ENCODE measurements at regions not wholly inside any gene's neighbourhood (a gene's known extent, or its start where the extent isn't known, plus 50 kb on each side); places are given as distances from the start of the nearest gene placed in this dataset.
"Not testable (repeated sequence)": the region's sequence is repeated elsewhere in the genome, so short reads cannot be mapped to it uniquely, and the experiment has no call there.

- DNase-seq, result no peak
Observed at GRCh38 chr22:22946131-22946530, 58.5 kb downstream of the IGLL5 start.

DNA sequence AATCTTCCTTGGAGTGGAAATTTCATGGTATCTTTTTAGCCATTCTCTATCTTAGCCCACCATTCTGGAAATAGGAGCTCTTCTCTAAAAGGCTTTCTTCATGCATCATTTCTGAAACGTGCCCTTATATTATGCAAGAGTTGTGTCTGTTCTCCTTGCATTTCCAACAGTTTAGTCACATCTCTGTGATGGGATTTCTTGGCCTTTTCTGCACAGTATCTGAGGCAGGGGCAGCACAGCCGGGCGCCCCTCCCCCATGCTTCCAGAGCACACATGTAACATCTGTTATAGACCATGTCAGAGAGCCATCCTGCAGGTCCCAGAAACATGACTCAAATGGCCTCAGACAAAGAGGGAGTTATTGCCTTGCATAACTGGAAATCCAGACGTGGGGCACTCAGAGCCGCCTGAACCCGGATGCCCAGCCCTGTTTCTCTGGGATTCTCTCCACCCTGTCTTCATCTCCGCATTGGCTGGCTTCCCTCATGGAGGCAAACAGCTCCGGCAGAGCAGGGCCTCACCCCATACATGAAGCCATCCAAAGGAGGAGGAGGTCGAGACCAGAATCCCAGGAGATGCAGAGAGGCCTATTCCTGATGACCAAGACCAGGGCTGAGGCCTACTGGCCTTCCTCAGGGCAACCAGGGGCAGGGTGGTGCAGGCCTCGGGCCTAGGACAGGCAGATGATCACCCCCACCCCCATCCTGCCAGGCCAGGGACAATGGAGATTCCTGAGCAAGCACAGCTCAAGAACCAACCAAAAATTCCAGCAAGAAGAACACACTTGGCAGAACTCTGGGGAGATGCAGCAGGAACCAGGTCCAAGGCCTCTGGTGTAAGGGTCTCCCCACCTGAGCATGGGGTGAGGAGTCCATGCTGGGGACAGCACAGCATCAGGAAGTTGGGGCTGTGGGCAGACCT lies 61.3 kb downstream of the IGLL5 start:
- peak; percentile 3 for DNase-seq

DNA sequence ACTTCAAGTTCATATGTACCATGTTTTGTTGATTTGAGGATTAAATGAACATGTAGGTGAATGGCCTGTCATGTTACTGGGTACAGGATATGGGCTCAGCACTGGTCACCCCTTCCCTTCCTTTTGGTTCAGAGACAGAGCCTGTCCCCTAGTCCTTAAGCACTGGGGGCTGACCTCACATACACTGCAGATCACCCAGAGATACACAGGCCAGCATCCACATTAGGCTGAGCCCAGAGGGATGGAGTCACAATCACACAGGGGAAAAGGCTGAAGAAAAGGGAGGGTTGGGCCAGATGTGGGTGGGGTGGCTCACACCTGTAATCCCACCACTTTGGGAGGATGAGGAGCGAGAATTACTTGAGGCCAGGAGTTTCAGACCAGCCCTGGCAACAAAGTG lies 62.3 kb downstream of the IGLL5 start:
- DNase-seq, result no peak

DNA sequence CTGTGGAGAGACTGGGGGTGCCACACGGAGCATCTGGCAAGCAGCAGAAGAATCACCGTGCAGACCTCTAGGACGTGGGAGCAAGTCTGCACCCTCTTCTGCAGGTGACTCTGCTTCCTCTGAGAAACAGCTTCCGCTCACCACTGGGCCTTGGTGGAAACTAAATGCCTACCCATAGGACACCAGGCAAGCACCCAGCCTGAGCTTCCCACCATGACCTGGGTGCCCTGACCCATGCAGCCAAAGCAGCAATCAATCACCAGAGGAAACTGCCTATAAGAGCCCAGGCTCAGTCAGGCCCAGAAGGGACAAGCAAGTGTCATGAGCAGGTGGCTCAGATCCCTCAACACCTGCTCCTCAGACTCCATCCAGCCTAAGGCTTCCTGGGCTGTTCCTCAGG lies 63.4 kb downstream of the IGLL5 start:
- no peak for DNase-seq

DNA sequence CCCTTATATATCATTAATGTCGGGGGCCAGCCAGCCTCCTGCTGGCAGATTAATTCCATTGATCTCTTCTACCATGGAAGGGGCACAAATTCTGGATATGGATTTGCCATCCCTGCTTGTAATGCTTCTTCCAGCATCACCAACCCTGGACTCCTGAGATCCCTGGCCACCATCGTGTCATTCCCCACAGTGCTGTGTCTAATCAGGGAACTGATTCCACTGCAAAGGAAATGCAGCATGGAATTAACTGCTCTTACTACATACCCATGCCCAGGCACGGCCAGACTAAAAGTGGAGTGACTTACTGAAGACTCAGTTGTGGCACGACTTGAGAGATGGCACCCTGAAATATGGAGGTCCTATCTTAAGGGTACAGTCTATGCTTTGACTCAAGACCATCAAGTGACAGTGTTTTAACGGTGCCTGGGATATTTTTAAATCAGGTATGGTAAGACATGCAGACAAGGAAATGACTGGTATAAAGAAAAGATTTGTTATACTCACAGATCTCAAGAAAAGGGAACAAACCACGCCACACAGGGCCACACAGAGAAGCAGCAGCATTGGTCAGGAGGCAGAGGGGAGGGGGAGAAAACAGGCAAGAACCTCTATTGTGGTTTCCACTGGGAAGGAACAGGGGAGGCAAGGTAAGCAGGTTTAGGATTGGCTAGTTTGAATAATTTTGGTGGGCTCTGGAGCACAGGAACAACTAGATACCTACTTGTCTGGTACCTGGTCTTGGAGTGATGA lies 65.1 kb downstream of the IGLL5 start:
- DNase-seq, result no peak

GRCh38 chr22:22953791-22954190 lies 66.2 kb downstream of the IGLL5 start:
- DNase-seq, result no peak

DNA sequence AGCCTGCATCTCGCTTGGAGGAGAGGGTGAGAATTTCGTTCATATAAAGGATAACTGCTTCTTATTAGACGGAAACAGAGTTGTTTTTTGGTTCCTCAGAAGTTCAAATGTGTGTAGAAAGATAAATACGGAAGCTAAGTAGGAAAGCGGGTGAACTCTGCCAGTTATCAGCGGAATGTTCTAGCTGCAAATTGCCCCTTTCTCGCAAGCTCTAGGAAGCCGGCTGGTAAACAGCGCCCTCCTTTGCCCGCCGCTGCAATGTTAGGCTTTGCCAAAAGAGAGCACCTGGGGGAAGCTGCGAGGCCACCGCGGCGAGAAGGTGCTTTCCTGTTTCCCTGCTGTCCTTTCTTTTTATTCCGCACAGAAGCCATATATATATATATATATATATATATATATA lies 67.0 kb downstream of the IGLL5 start:
- no peak for DNase-seq

DNA sequence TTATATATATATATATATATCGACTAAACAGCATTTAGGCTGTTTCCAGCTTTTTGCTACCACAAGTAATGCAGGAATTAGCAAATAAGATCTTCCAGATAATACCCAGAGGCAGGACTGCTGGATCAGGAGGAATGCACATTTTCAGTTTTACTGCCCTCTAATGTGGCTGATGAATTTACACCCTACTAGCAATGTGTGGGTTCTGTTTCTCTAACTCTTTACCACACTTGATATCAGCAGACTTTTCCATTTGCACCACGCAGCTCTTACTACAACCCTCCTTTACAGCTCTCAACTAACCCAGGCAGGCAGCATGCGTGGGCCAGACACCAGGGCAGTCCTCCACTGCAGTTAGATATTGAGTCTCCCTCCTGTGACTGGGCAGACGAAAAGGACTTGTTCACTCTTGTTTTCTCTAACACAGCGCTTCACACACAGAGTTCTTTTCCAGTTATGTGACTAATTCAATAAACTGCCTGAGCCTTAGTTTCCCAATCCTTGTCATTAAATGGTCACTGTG lies 67.7 kb downstream of the IGLL5 start:
- no peak for DNase-seq

GRCh38 chr22:22955866-22956535 lies 68.4 kb downstream of the IGLL5 start:
- DNase-seq, result peak; percentile 47

GRCh38 chr22:22957090-22957489 lies 69.5 kb downstream of the IGLL5 start:
- no peak for DNase-seq

DNA sequence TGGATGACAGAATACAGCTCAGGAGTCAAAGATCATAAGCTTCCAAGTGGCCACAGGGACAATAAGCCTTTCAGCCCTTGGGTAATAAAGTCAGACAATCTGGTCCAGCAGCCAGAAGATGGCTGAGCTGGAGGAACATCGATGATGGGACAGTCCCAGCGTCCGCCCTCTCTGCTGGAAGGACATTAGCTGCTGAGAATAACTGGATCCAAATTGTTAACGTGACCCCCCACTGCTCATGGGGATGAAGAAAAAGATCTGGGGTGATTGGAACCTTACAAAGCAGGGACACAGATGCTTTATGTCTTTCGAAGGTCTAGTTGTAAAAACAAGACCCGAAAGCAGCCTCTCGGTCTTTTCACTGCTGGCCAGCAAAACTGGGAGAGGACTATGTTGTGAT lies 71.0 kb downstream of the IGLL5 start:
- DNase-seq, result no peak

- peak; percentile 42 for DNase-seq
Observed at GRCh38 chr22:22959147-22959827, 71.7 kb downstream of the IGLL5 start.

DNA sequence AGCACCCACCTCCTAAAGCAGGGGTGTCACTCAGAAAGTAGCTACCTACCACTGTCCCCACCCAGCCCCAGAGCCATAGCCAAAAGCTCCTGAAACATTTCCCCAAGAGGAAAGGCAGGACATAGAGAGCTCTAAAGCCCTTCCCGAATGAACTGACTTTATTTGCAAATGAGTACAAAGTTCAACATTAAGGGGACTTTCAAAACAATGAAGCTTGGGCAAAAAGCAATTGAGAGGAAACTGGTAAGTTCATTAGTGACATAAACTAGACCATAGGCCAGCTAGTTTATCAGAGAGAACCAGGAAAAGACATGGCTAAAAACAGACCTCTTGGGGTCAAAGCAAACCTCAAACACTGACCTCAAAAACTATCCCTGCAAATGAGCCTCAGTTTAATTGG lies 72.7 kb downstream of the IGLL5 start:
- DNase-seq, result no peak

DNA sequence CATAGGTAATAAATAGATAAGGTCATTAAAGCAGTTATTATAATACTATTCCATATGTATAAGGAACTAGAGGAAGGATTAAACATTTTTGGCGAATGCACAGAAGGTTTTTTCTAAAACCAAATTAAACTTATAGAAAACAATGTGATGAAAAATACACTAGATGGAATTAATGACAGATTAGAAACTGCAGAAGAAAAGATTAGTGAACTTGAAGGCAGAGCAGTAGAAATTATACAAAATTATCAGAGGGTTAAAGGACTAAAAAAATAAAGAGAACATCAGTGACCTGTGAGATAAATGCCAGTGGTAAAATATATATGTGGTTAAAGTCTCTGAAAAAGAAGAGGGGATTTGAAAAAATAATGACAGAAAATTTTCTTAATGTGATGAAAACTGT lies 74.0 kb downstream of the IGLL5 start:
- DNase-seq, result no peak

DNA sequence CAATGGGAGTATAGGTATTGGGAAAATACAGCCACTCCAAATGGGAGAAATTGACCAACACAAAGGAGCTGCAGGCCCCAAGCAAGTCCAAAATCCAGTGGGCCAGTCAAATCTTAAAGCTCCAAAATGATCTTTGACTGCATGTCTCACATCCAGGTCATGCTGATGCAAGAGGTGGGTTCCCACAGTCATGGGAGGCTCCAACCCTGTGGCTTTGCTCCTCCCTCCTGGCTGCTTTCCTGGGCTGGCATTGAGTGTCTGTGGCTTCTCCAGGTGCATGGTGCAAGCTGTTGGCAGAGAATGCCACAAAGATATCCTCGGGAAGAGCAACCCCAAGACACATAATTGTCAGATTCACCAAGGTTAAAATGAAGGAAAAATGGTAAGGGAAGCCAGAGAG lies 80.8 kb downstream of the IGLL5 start:
- DNase-seq, result no peak

- not testable (repeated sequence) for DNase-seq
Observed at GRCh38 chr22:22972605-22973004, 85.0 kb downstream of the IGLL5 start.

DNA sequence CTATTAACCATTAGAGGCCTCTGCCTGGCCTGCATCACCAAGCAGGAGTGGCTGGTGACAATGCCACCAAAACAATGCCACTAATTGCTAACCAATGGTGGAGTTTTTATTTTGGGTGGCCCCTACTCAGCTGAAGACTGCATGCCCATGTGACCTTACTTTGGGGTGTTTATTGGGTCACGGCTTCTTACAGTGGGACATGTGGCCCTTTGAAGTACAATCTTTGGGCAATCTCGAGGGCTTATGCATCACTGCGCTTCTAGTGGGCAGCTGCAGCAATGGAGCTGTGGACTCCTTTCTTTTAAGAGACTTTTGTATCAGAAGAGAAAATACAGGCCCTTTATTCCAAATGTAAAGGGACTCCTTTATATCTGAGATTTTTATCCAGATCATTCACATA lies 85.7 kb downstream of the IGLL5 start:
- no peak for DNase-seq

- no peak for DNase-seq
Observed at GRCh38 chr22:22974156-22974555, 86.5 kb downstream of the IGLL5 start.

GRCh38 chr22:22974795-22975580 lies 87.4 kb downstream of the IGLL5 start:
- DNase-seq, result no peak

GRCh38 chr22:22976033-22976922 lies 88.7 kb downstream of the IGLL5 start:
- no peak for DNase-seq

All from HCEC 1CT (cell line).